Fibroblast of lung (primary cell): ENCODE measurements at regions not wholly inside any gene's neighbourhood (a gene's known extent, or its start where the extent isn't known, plus 50 kb on each side); places are given as distances from the start of the nearest gene placed in this dataset.

Source experiments
- EZH2 ChIP-seq: IDR thresholded peaks from 2 replicates; pipeline ENCODE4 v1.5.1; 2012; ENCODE audit warnings: low read length, control low read depth, mild to moderate bottlenecking; ENCODE audit errors: missing control alignments
- TF ChIP-seq, protein P1 (sequence below), 2 donors: IDR thresholded peaks in 1 of 2; conservative IDR thresholded peaks in 1 of 2; 1 replicate in 1 of 2; 2 replicates in 1 of 2; pipeline ENCODE4 v1.5.1; 2011 to 2012; ENCODE audit warnings: low read length in 2 of 2, control low read depth in 1 of 2, inconsistent platforms in 1 of 2, low read depth in 1 of 2, mild to moderate bottlenecking in 1 of 2

GRCh38 chr2:175766880-175767279, 235.2 kb downstream of the LNPK start:
- TF ChIP-seq, protein P1, sequence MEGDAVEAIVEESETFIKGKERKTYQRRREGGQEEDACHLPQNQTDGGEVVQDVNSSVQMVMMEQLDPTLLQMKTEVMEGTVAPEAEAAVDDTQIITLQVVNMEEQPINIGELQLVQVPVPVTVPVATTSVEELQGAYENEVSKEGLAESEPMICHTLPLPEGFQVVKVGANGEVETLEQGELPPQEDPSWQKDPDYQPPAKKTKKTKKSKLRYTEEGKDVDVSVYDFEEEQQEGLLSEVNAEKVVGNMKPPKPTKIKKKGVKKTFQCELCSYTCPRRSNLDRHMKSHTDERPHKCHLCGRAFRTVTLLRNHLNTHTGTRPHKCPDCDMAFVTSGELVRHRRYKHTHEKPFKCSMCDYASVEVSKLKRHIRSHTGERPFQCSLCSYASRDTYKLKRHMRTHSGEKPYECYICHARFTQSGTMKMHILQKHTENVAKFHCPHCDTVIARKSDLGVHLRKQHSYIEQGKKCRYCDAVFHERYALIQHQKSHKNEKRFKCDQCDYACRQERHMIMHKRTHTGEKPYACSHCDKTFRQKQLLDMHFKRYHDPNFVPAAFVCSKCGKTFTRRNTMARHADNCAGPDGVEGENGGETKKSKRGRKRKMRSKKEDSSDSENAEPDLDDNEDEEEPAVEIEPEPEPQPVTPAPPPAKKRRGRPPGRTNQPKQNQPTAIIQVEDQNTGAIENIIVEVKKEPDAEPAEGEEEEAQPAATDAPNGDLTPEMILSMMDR (conservative IDR thresholded peaks at IDR 0.05 in 1 of 2, IDR thresholded peaks at IDR 0.05 in 1 of 2; ENCODE audit: low read depth in 1 of 2, low read length in 2 of 2): no peak
- TF ChIP-seq EZH2: no peak
